ENCODE measurements at regions not wholly inside any gene's neighbourhood (a gene's known extent, or its start where the extent isn't known, plus 50 kb on each side); places are given as distances from the start of the nearest gene placed in this dataset.

GRCh38 chr4:136056748-136057147 lies 1475.5 kb downstream of the PCDH18 start:
- no peak for DNase-seq (ENCODE audit: low read depth, low spot score)
- ChIA-PET CTCF (no interaction called here), POLR2A (no interaction called here)
- BruUV-seq (replicated peaks): no TSS peak
- H3K4me3 ChIP-seq (ENCODE audit: low read depth in 2 of 2, low read length in 2 of 2): no peak overlapping the region
- intact Hi-C loops (cut with micrococcal nuclease; ENCODE audit: unreplicated experiment): no loop called here
- TF ChIP-seq REST (IDR thresholded peaks at IDR 0.05; ENCODE audit: insufficient read depth in 1 of 2, low read depth in 2 of 2, low read length in 1 of 2) (no peak), CTCF (IDR thresholded peaks at IDR 0.05) (no peak), TCF7L2 (IDR thresholded peaks at IDR 0.05; ENCODE audit: low read depth, low read length) (no peak), POLR2AphosphoS5 (IDR thresholded peaks at IDR 0.05; ENCODE audit: low read depth, low read length) (no peak), SIN3A (IDR thresholded peaks at IDR 0.05; ENCODE audit: borderline replicate concordance, insufficient read depth, low read depth, low read length) (no peak)
- no peaks in the 10 kb centered on the region for H3K9me3 ChIP-seq (ENCODE audit: control insufficient read depth, insufficient read depth, low read depth, low read length)
- ATAC-seq: no peak
- no peaks in the 10 kb centered on the region for H3K36me3 ChIP-seq (ENCODE audit: control insufficient read depth, insufficient read depth, low read length)
- in situ Hi-C loops (cut with HindIII; ENCODE audit: low pct_unique_long_range_greater_than_20kb, low sequenced_read_pairs): no loop called here
- H3K4me1 ChIP-seq (ENCODE audit: control insufficient read depth, insufficient read depth, low read length): no peaks in the 10 kb centered on the region
- no peaks in the 10 kb centered on the region for H3K27me3 ChIP-seq (ENCODE audit: control insufficient read depth, insufficient read depth, low read length)
- no peak overlapping the region for H3K27ac ChIP-seq (ENCODE audit: low read length)

GRCh38 chr4:136055360-136055759 lies 1476.9 kb downstream of the PCDH18 start:
- in situ Hi-C loops (cut with HindIII; ENCODE audit: low pct_unique_long_range_greater_than_20kb, low sequenced_read_pairs) (no loop called here), intact Hi-C loops (cut with micrococcal nuclease; ENCODE audit: unreplicated experiment) (no loop called here)
- CTCF ChIA-PET: no interaction called here
- H3K9me3 ChIP-seq (ENCODE audit: control insufficient read depth, insufficient read depth, low read depth, low read length): no peaks in the 10 kb centered on the region
- no TSS peak for BruUV-seq (replicated peaks)
- no peak overlapping the region for H3K4me3 ChIP-seq (ENCODE audit: low read depth in 2 of 2, low read length in 2 of 2)
- no peaks in the 10 kb centered on the region for H3K4me1 ChIP-seq (ENCODE audit: control insufficient read depth, insufficient read depth, low read length)
- no peaks in the 10 kb centered on the region for H3K27me3 ChIP-seq (ENCODE audit: control insufficient read depth, insufficient read depth, low read length)
- DNase-seq (ENCODE audit: low read depth, low spot score) (no peak), ATAC-seq (no peak)
- H3K27ac ChIP-seq (ENCODE audit: low read length): no peak overlapping the region
- POLR2A ChIA-PET: no interaction called here
- H3K36me3 ChIP-seq (ENCODE audit: control insufficient read depth, insufficient read depth, low read length): no peaks in the 10 kb centered on the region
- TF ChIP-seq SIN3A (IDR thresholded peaks at IDR 0.05; ENCODE audit: borderline replicate concordance, insufficient read depth, low read depth, low read length) (no peak), TCF7L2 (IDR thresholded peaks at IDR 0.05; ENCODE audit: low read depth, low read length) (no peak), REST (IDR thresholded peaks at IDR 0.05; ENCODE audit: insufficient read depth in 1 of 2, low read depth in 2 of 2, low read length in 1 of 2) (no peak), POLR2AphosphoS5 (IDR thresholded peaks at IDR 0.05; ENCODE audit: low read depth, low read length) (no peak), CTCF (IDR thresholded peaks at IDR 0.05) (no peak)

Data from Panc1 (cell line).